HepG2 (cell line): ENCODE measurements at regions not wholly inside any gene's neighbourhood (a gene's known extent, or its start where the extent isn't known, plus 50 kb on each side); places are given as distances from the start of the nearest gene placed in this dataset.

Experiments
- CEBPG ChIP-seq: IDR thresholded peaks from 2 replicates; pipeline ENCODE4 v1.6.1; 2016
- CENPBD1 ChIP-seq: sonication (generic); formaldehyde crosslinking; IDR thresholded peaks from 2 replicates; pipeline ENCODE4 v1.8.0; 2022; ENCODE audit warnings: missing genetic modification reagents, low read depth, mild to moderate bottlenecking, borderline replicate concordance
- E2F5 ChIP-seq: sonication (generic); formaldehyde crosslinking; conservative IDR thresholded peaks from 2 replicates; pipeline ENCODE4 v1.4.0; 2020; ENCODE audit warnings: missing genetic modification reagents
- FOXP1 ChIP-seq, 2 experiments: fragments of 450-650 bp in 1 of 2; IDR thresholded peaks; 2 replicates each; pipeline ENCODE4 v1.6.1; 2017 to 2018; ENCODE audit warnings: antibody characterized with exemption in 1 of 2
- GRHL1 ChIP-seq: sonication (generic); formaldehyde crosslinking; conservative IDR thresholded peaks from 2 replicates; pipeline ENCODE4 v1.8.0; 2022; ENCODE audit warnings: missing genetic modification reagents
- HDAC1 ChIP-seq: sonication (generic); formaldehyde crosslinking; IDR thresholded peaks from 2 replicates; pipeline ENCODE4 v1.5.1; 2020; ENCODE audit warnings: mild to moderate bottlenecking, missing genetic modification reagents
- HNF1A ChIP-seq, 2 experiments: sonication (generic) in 1 of 2; formaldehyde crosslinking in 1 of 2; IDR thresholded peaks; 2 replicates each; pipeline versions ENCODE4 v1.4.0 to v1.6.1; 2016 to 2020; ENCODE audit warnings: borderline replicate concordance in 1 of 2, low read depth in 1 of 2, mild to moderate bottlenecking in 1 of 2, missing genetic modification reagents in 1 of 2
- IKZF5 ChIP-seq: IDR thresholded peaks from 2 replicates; pipeline ENCODE4 v1.6.1; 2018; ENCODE audit warnings: missing genetic modification reagents, mild to moderate bottlenecking, missing compliant biosample characterization
- KMT2A ChIP-seq: sonication (generic); formaldehyde crosslinking; IDR thresholded peaks from 2 replicates; pipeline ENCODE4 v1.4.0; 2020; ENCODE audit warnings: missing genetic modification reagents
- RAD51 ChIP-seq: fragments of 450-650 bp; IDR thresholded peaks from 2 replicates; pipeline ENCODE4 v1.6.1; 2016; ENCODE audit warnings: borderline replicate concordance
- THYN1 ChIP-seq: sonication (generic); formaldehyde crosslinking; IDR thresholded peaks from 2 replicates; pipeline ENCODE4 v1.8.1; 2023; ENCODE audit warnings: low read depth, mild to moderate bottlenecking, moderate library complexity, missing genetic modification reagents, borderline replicate concordance
- ZBTB8A ChIP-seq: sonication (generic); formaldehyde crosslinking; IDR thresholded peaks from 2 replicates; pipeline ENCODE4 v1.4.0; 2020; ENCODE audit warnings: mild to moderate bottlenecking, low read depth, missing genetic modification reagents, borderline replicate concordance
- ZMAT3 ChIP-seq: sonication (generic); formaldehyde crosslinking; conservative IDR thresholded peaks from 2 replicates; pipeline ENCODE4 v1.7.0; 2021; ENCODE audit warnings: missing genetic modification reagents
- ZNF18 ChIP-seq: sonication (generic); formaldehyde crosslinking; IDR thresholded peaks from 2 replicates; pipeline ENCODE4 v1.8.0; 2022; ENCODE audit warnings: mild to moderate bottlenecking, missing genetic modification reagents; ENCODE audit not compliant: insufficient replicate concordance
- ZNF24 ChIP-seq: fragments of 450-650 bp; IDR thresholded peaks from 2 replicates; pipeline ENCODE4 v1.6.1; 2017; ENCODE audit warnings: antibody characterized with exemption, mild to moderate bottlenecking
- ZNF543 ChIP-seq: sonication (generic); formaldehyde crosslinking; IDR thresholded peaks from 2 replicates; pipeline ENCODE4 v1.4.0; 2020; ENCODE audit warnings: mild to moderate bottlenecking, missing genetic modification reagents
- ZNF552 ChIP-seq: sonication (generic); formaldehyde crosslinking; IDR thresholded peaks from 2 replicates; pipeline ENCODE4 v1.9.0; 2022; ENCODE audit warnings: missing genetic modification reagents, mild to moderate bottlenecking, borderline replicate concordance
- ZNF766 ChIP-seq: sonication (generic); formaldehyde crosslinking; IDR thresholded peaks from 2 replicates; pipeline ENCODE4 v1.5.0; 2020; ENCODE audit warnings: missing genetic modification reagents, borderline replicate concordance
- ZNF883 ChIP-seq: sonication (generic); formaldehyde crosslinking; IDR thresholded peaks from 2 replicates; pipeline ENCODE4 v1.5.1; 2020; ENCODE audit warnings: mild to moderate bottlenecking, missing genetic modification reagents; ENCODE audit errors: not compliant biosample characterization

GRCh38 chr5:88964831-88965230 lies 81.8 kb upstream of the MEF2C start (continued):
- TF ChIP-seq HNF1A (IDR thresholded peaks at IDR 0.05; ENCODE audit: low read depth) (no peak), HNF1A (CRISPR knock-in tag; IDR thresholded peaks at IDR 0.05; ENCODE audit: borderline replicate concordance) (no peak), GRHL1 (no peak), ZNF24 (peak; percentile 91), ZNF552 (CRISPR knock-in tag) (no peak), ZNF18 (CRISPR knock-in tag) (no peak), ZMAT3 (CRISPR knock-in tag) (no peak), CEBPG (CRISPR knock-in tag) (no peak), HDAC1 (CRISPR knock-in tag) (no peak), CENPBD1 (no peak), IKZF5 (no peak), ZBTB8A (CRISPR knock-in tag) (no peak), E2F5 (CRISPR knock-in tag) (no peak), FOXP1 (IDR thresholded peaks at IDR 0.05) (no peak), FOXP1 (CRISPR knock-in tag; IDR thresholded peaks at IDR 0.05) (peak; percentile 28; the same call in 1 of the 2 replicates), THYN1 (no peak), ZNF766 (CRISPR knock-in tag) (no peak), RAD51 (no peak), KMT2A (CRISPR knock-in tag) (no peak), ZNF543 (no peak), ZNF883 (CRISPR knock-in tag) (no peak)
